ENCODE measurements at regions not wholly inside any gene's neighbourhood (a gene's known extent, or its start where the extent isn't known, plus 50 kb on each side); places are given as distances from the start of the nearest gene placed in this dataset.

DNA sequence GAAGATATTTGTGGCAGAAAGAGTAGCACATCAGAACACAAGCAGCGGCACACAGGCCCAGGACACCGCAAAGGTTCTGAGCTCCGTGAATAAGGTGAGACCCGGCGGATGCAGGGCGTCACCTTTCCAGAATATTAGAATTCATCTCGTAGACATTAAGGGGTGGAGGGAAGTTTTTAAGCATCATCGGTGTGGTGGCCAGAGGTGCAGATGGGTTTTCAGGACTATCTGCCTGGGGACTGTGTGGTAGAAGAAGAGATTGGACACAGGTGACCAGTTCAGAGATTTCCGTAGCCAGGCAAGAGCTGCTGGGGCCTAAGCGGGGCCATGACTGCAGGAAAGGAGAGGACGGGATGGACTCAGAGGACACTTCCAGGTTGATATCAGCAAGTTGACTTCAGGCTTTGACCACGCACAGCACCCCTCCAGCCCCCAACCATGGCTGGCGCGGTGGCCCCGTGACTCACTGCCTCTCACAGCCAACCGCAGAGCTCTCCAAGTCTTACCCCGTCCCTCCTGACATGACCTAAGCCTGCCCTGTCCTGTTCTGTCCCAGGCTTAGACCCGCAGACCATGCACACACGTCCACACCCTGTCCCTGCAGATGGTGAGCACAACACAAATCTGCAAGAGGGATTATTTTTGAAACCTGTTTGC, 97.2 kb downstream of the OAT start:
- H3K27me3 ChIP-seq (ENCODE audit: insufficient read depth), result no peaks in the 10 kb centered on the region
- H2AFZ ChIP-seq, result no peak overlapping the region
- no peak overlapping the region for H3K4me3 ChIP-seq
- Mint-ChIP-seq H3K36me3 (ENCODE audit: low read depth) (no peaks in the 10 kb centered on the region), H3K9me3 (no peaks in the 10 kb centered on the region), H3K27me3 (ENCODE audit: insufficient read depth, low read depth, poor library complexity) (peaks cover 15% of the 10 kb centered on the region), H3K27ac (no peak overlapping the region), H3K4me3 (no peak overlapping the region), H3K4me1 (no peaks in the 10 kb centered on the region)
- H3K4me2 ChIP-seq, result no peak overlapping the region
- ATAC-seq (no peak), DNase-seq (ENCODE audit: low spot score) (no peak)
- no peaks in the 10 kb centered on the region for H3K4me1 ChIP-seq (ENCODE audit: insufficient read depth)
- H4K20me1 ChIP-seq (replicated peaks; ENCODE audit: insufficient read depth), result no peaks in the 10 kb centered on the region
- no peak for TF ChIP-seq EZH2 (IDR thresholded peaks at IDR 0.05; ENCODE audit: low read depth, unreplicated experiment)
- TF ChIP-seq POLR2AphosphoS5 (IDR thresholded peaks at IDR 0.05; ENCODE audit: low read depth), result no peak
- TF ChIP-seq NANOG (IDR thresholded peaks at IDR 0.05; ENCODE audit: borderline replicate concordance), result no peak
- no peak for TF ChIP-seq CREB1 (CRISPR knock-in tag; IDR thresholded peaks at IDR 0.05; ENCODE audit: low read depth)
- TF ChIP-seq, protein P1, sequence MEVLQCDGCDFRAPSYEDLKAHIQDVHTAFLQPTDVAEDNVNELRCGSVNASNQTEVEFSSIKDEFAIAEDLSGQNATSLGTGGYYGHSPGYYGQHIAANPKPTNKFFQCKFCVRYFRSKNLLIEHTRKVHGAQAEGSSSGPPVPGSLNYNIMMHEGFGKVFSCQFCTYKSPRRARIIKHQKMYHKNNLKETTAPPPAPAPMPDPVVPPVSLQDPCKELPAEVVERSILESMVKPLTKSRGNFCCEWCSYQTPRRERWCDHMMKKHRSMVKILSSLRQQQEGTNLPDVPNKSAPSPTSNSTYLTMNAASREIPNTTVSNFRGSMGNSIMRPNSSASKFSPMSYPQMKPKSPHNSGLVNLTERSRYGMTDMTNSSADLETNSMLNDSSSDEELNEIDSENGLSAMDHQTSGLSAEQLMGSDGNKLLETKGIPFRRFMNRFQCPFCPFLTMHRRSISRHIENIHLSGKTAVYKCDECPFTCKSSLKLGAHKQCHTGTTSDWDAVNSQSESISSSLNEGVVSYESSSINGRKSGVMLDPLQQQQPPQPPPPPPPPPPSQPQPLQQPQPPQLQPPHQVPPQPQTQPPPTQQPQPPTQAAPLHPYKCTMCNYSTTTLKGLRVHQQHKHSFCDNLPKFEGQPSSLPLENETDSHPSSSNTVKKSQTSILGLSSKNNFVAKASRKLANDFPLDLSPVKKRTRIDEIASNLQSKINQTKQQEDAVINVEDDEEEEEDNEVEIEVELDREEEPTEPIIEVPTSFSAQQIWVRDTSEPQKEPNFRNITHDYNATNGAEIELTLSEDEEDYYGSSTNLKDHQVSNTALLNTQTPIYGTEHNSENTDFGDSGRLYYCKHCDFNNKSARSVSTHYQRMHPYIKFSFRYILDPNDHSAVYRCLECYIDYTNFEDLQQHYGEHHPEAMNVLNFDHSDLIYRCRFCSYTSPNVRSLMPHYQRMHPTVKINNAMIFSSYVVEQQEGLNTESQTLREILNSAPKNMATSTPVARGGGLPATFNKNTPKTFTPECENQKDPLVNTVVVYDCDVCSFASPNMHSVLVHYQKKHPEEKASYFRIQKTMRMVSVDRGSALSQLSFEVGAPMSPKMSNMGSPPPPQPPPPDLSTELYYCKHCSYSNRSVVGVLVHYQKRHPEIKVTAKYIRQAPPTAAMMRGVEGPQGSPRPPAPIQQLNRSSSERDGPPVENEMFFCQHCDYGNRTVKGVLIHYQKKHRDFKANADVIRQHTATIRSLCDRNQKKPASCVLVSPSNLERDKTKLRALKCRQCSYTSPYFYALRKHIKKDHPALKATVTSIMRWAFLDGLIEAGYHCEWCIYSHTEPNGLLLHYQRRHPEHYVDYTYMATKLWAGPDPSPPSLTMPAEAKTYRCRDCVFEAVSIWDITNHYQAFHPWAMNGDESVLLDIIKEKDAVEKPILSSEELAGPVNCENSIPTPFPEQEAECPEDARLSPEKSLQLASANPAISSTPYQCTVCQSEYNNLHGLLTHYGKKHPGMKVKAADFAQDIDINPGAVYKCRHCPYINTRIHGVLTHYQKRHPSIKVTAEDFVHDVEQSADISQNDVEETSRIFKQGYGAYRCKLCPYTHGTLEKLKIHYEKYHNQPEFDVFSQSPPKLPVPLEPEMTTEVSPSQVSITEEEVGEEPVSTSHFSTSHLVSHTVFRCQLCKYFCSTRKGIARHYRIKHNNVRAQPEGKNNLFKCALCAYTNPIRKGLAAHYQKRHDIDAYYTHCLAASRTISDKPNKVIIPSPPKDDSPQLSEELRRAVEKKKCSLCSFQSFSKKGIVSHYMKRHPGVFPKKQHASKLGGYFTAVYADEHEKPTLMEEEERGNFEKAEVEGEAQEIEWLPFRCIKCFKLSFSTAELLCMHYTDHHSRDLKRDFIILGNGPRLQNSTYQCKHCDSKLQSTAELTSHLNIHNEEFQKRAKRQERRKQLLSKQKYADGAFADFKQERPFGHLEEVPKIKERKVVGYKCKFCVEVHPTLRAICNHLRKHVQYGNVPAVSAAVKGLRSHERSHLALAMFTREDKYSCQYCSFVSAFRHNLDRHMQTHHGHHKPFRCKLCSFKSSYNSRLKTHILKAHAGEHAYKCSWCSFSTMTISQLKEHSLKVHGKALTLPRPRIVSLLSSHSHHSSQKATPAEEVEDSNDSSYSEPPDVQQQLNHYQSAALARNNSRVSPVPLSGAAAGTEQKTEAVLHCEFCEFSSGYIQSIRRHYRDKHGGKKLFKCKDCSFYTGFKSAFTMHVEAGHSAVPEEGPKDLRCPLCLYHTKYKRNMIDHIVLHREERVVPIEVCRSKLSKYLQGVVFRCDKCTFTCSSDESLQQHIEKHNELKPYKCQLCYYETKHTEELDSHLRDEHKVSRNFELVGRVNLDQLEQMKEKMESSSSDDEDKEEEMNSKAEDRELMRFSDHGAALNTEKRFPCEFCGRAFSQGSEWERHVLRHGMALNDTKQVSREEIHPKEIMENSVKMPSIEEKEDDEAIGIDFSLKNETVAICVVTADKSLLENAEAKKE (CRISPR knock-in tag; IDR thresholded peaks at IDR 0.05), result no peak
- TF ChIP-seq, protein P2, sequence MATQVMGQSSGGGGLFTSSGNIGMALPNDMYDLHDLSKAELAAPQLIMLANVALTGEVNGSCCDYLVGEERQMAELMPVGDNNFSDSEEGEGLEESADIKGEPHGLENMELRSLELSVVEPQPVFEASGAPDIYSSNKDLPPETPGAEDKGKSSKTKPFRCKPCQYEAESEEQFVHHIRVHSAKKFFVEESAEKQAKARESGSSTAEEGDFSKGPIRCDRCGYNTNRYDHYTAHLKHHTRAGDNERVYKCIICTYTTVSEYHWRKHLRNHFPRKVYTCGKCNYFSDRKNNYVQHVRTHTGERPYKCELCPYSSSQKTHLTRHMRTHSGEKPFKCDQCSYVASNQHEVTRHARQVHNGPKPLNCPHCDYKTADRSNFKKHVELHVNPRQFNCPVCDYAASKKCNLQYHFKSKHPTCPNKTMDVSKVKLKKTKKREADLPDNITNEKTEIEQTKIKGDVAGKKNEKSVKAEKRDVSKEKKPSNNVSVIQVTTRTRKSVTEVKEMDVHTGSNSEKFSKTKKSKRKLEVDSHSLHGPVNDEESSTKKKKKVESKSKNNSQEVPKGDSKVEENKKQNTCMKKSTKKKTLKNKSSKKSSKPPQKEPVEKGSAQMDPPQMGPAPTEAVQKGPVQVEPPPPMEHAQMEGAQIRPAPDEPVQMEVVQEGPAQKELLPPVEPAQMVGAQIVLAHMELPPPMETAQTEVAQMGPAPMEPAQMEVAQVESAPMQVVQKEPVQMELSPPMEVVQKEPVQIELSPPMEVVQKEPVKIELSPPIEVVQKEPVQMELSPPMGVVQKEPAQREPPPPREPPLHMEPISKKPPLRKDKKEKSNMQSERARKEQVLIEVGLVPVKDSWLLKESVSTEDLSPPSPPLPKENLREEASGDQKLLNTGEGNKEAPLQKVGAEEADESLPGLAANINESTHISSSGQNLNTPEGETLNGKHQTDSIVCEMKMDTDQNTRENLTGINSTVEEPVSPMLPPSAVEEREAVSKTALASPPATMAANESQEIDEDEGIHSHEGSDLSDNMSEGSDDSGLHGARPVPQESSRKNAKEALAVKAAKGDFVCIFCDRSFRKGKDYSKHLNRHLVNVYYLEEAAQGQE (IDR thresholded peaks at IDR 0.05; ENCODE audit: unreplicated experiment), result no peak
- TF ChIP-seq, protein P3, sequence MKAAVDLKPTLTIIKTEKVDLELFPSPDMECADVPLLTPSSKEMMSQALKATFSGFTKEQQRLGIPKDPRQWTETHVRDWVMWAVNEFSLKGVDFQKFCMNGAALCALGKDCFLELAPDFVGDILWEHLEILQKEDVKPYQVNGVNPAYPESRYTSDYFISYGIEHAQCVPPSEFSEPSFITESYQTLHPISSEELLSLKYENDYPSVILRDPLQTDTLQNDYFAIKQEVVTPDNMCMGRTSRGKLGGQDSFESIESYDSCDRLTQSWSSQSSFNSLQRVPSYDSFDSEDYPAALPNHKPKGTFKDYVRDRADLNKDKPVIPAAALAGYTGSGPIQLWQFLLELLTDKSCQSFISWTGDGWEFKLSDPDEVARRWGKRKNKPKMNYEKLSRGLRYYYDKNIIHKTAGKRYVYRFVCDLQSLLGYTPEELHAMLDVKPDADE (IDR thresholded peaks at IDR 0.05), result no peak
- TF ChIP-seq ZNF114 (CRISPR knock-in tag; IDR thresholded peaks at IDR 0.05), result no peak
- TF ChIP-seq JUNB (IDR thresholded peaks at IDR 0.05; ENCODE audit: unreplicated experiment), result no peak
- TF ChIP-seq EZH2phosphoT487 (IDR thresholded peaks at IDR 0.05; ENCODE audit: unreplicated experiment), result no peak
- no peak for TF ChIP-seq ZNF331 (CRISPR knock-in tag; IDR thresholded peaks at IDR 0.05; ENCODE audit: low read depth)
- TF ChIP-seq, protein P4, sequence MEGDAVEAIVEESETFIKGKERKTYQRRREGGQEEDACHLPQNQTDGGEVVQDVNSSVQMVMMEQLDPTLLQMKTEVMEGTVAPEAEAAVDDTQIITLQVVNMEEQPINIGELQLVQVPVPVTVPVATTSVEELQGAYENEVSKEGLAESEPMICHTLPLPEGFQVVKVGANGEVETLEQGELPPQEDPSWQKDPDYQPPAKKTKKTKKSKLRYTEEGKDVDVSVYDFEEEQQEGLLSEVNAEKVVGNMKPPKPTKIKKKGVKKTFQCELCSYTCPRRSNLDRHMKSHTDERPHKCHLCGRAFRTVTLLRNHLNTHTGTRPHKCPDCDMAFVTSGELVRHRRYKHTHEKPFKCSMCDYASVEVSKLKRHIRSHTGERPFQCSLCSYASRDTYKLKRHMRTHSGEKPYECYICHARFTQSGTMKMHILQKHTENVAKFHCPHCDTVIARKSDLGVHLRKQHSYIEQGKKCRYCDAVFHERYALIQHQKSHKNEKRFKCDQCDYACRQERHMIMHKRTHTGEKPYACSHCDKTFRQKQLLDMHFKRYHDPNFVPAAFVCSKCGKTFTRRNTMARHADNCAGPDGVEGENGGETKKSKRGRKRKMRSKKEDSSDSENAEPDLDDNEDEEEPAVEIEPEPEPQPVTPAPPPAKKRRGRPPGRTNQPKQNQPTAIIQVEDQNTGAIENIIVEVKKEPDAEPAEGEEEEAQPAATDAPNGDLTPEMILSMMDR (conservative IDR thresholded peaks at IDR 0.05; ENCODE audit: low read depth in 2 of 2), result no peak
- TF ChIP-seq STAT1 (IDR thresholded peaks at IDR 0.05; ENCODE audit: unreplicated experiment), result no peak
- H3K36me3 ChIP-seq (ENCODE audit: insufficient read depth), result no peaks in the 10 kb centered on the region
- H3F3A ChIP-seq (replicated peaks; ENCODE audit: low read depth), result no peaks in the 10 kb centered on the region
- no peaks in the 10 kb centered on the region for H3K9me2 ChIP-seq (ENCODE audit: insufficient read depth)
- no peaks in the 10 kb centered on the region for H3K79me2 ChIP-seq (replicated peaks; ENCODE audit: insufficient read depth)
- no peak overlapping the region for H3K27ac ChIP-seq (ENCODE audit: low read depth)
